SU-DHL-6 (cell line): ENCODE measurements at regions not wholly inside any gene's neighbourhood (a gene's known extent, or its start where the extent isn't known, plus 50 kb on each side); places are given as distances from the start of the nearest gene placed in this dataset.

Experiments
- H2AFZ ChIP-seq: fragments of 200-600 bp; sonication (generic); 2 replicates; pipeline ENCODE4 v1.6.1; 2014; ENCODE audit warnings: low read depth, mild to moderate bottlenecking, moderate library complexity, mixed read lengths, antibody characterized with exemption, low read length; ENCODE audit not compliant: severe bottlenecking
- H3F3A ChIP-seq: fragments of 200-600 bp; shearing (Covaris generic); 2 replicates; pipeline ENCODE4 v1.6.0; 2016; ENCODE audit warnings: antibody characterized with exemption, mild to moderate bottlenecking; ENCODE audit not compliant: insufficient read depth
- H3K27ac ChIP-seq: fragments of 200-600 bp; sonication (generic); 2 replicates; pipeline ENCODE4 v1.5.1; 2016; ENCODE audit warnings: low read depth, mild to moderate bottlenecking, low read length, moderate library complexity, mixed read lengths
- H3K27me3 ChIP-seq: fragments of 200-600 bp; sonication (generic), shearing (Covaris generic); 2 replicates; pipeline ENCODE4 v1.6.0; 2014; ENCODE audit warnings: mild to moderate bottlenecking, low read length
- H3K36me3 ChIP-seq: fragments of 200-600 bp; sonication (generic); 2 replicates; pipeline ENCODE4 v1.6.1; 2014; ENCODE audit warnings: mild to moderate bottlenecking, low read length, mixed read lengths
- H3K4me2 ChIP-seq: fragments of 300-600, 200-600 bp; shearing (Covaris generic), sonication (generic); 2 replicates; pipeline ENCODE4 v1.6.0; 2014; ENCODE audit warnings: low read length, low read depth, mild to moderate bottlenecking; ENCODE audit not compliant: poor library complexity, severe bottlenecking
- H3K4me3 ChIP-seq: fragments of 200-600 bp; sonication (generic); 2 replicates; pipeline ENCODE4 v1.5.1; 2014; ENCODE audit warnings: antibody characterized with exemption, low read length, mild to moderate bottlenecking, mixed read lengths; ENCODE audit not compliant: insufficient read depth, poor library complexity, severe bottlenecking
- H3K79me2 ChIP-seq: fragments of 200-600 bp; sonication (generic); 2 replicates; pipeline ENCODE4 v1.6.1; 2014; ENCODE audit warnings: mild to moderate bottlenecking, low read length, moderate library complexity; ENCODE audit not compliant: insufficient read depth
- H3K9ac ChIP-seq: fragments of 200-600 bp; sonication (generic); 2 replicates; pipeline ENCODE4 v1.7.0; 2014; ENCODE audit warnings: mild to moderate bottlenecking, low read length
- H3K9me2 ChIP-seq: fragments of 200-600 bp; sonication (generic); replicated peaks from 2 replicates; pipeline ENCODE4 v1.6.1; 2014; ENCODE audit warnings: low read length; ENCODE audit not compliant: insufficient read depth
- H3K9me3 ChIP-seq: fragments of 200-600 bp; sonication (generic); 2 replicates; pipeline ENCODE4 v1.6.1; 2014; ENCODE audit warnings: low read length, mixed read lengths; ENCODE audit not compliant: insufficient read depth
- H4K20me1 ChIP-seq: fragments of 200-600 bp; sonication (generic); 2 replicates; pipeline ENCODE4 v1.6.1; 2014; ENCODE audit warnings: low read depth, mild to moderate bottlenecking, antibody characterized with exemption, low read length, moderate library complexity, mixed read lengths
- CTCF ChIP-seq: fragments of 200-600 bp; sonication (generic); IDR thresholded peaks from one replicate; pipeline ENCODE4 v1.5.1; 2017; ENCODE audit warnings: antibody characterized with exemption, mild to moderate bottlenecking, low read length, moderate library complexity; ENCODE audit not compliant: insufficient read depth, poor library complexity, severe bottlenecking
- EZH2phosphoT487 ChIP-seq: fragments of 200-600 bp; sonication (generic), shearing (Covaris generic); conservative IDR thresholded peaks from 2 replicates; pipeline ENCODE4 v1.6.1; 2018; ENCODE audit warnings: mild to moderate bottlenecking, antibody characterized with exemption, low read length, moderate library complexity, mixed read lengths

GRCh38 chr7:46164629-46165028, 243.6 kb upstream of the IGFBP3 start:
- H3K36me3 ChIP-seq = no peaks in the 10 kb centered on the region
- no peak overlapping the region for H2AFZ ChIP-seq
- TF ChIP-seq EZH2phosphoT487 (no peak), CTCF (no peak)
- no peaks in the 10 kb centered on the region for H3K9me2 ChIP-seq
- no peak overlapping the region for H3K4me3 ChIP-seq
- no peak overlapping the region for H3K4me2 ChIP-seq
- no peaks in the 10 kb centered on the region for H3K27me3 ChIP-seq
- H4K20me1 ChIP-seq = no peaks in the 10 kb centered on the region
- H3K27ac ChIP-seq = no peak overlapping the region
- H3K9ac ChIP-seq = no peak overlapping the region
- H3F3A ChIP-seq = no peaks in the 10 kb centered on the region
- H3K9me3 ChIP-seq = no peaks in the 10 kb centered on the region
- H3K79me2 ChIP-seq = no peaks in the 10 kb centered on the region

GRCh38 chr7:46163246-46163645, 242.2 kb upstream of the IGFBP3 start:
- Histone ChIP-seq H3K4me2 (no peak overlapping the region), H3K27ac (no peak overlapping the region), H3K9me2 (no peaks in the 10 kb centered on the region), H2AFZ (no peak overlapping the region), H4K20me1 (no peaks in the 10 kb centered on the region), H3K36me3 (no peaks in the 10 kb centered on the region), H3F3A (no peaks in the 10 kb centered on the region), H3K79me2 (no peaks in the 10 kb centered on the region), H3K9me3 (no peaks in the 10 kb centered on the region), H3K27me3 (no peaks in the 10 kb centered on the region), H3K4me3 (no peak overlapping the region), H3K9ac (no peak overlapping the region)
- no peak for TF ChIP-seq EZH2phosphoT487
- TF ChIP-seq CTCF = no peak

- no peaks in the 10 kb centered on the region for H4K20me1 ChIP-seq
- H3K36me3 ChIP-seq = no peaks in the 10 kb centered on the region
- no peaks in the 10 kb centered on the region for H3F3A ChIP-seq
- no peak overlapping the region for H3K4me3 ChIP-seq
- no peaks in the 10 kb centered on the region for H3K9me3 ChIP-seq
- no peak overlapping the region for H3K27ac ChIP-seq
- no peak overlapping the region for H3K9ac ChIP-seq
- no peaks in the 10 kb centered on the region for H3K79me2 ChIP-seq
- no peak for TF ChIP-seq EZH2phosphoT487
- no peak for TF ChIP-seq CTCF
- H3K4me2 ChIP-seq = no peak overlapping the region
- no peaks in the 10 kb centered on the region for H3K9me2 ChIP-seq
- no peaks in the 10 kb centered on the region for H3K27me3 ChIP-seq
- H2AFZ ChIP-seq = no peak overlapping the region
Observed at GRCh38 chr7:46162609-46163008, 241.5 kb upstream of the IGFBP3 start.

GRCh38 chr7:46160861-46161260, 239.8 kb upstream of the IGFBP3 start:
- Histone ChIP-seq H4K20me1 (no peaks in the 10 kb centered on the region), H3K4me3 (no peak overlapping the region), H3K27me3 (no peaks in the 10 kb centered on the region), H3K9me2 (no peaks in the 10 kb centered on the region), H3K27ac (no peak overlapping the region), H3K9me3 (no peaks in the 10 kb centered on the region), H2AFZ (no peak overlapping the region), H3K4me2 (no peak overlapping the region), H3K79me2 (no peaks in the 10 kb centered on the region), H3K36me3 (no peaks in the 10 kb centered on the region), H3K9ac (no peak overlapping the region), H3F3A (no peaks in the 10 kb centered on the region)
- TF ChIP-seq CTCF (no peak), EZH2phosphoT487 (no peak)
